ENCODE measurements at regions not wholly inside any gene's neighbourhood (a gene's known extent, or its start where the extent isn't known, plus 50 kb on each side); places are given as distances from the start of the nearest gene placed in this dataset.

DNA sequence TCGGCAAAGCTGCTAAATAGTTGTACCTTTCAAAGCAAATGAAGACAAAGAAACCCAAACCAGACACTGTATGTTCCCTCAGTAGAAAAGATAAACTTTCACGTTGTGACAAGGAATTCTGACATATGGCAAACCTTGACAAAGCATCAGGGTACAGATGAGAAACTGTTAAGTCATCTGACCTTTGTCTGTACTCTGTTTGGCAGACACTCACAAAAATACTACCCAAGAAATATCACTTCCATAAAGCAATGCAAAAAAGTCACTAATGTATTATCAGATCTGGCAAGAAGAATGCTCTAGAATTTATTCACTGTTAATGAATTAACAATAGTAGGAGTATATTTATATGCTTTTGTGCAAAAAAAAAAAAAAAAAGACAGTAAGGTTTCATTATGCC is 843.7 kb downstream of the DIAPH3 start:
- no peak for TF ChIP-seq POLR2A (IDR thresholded peaks at IDR 0.05)
- TF ChIP-seq, protein P1, sequence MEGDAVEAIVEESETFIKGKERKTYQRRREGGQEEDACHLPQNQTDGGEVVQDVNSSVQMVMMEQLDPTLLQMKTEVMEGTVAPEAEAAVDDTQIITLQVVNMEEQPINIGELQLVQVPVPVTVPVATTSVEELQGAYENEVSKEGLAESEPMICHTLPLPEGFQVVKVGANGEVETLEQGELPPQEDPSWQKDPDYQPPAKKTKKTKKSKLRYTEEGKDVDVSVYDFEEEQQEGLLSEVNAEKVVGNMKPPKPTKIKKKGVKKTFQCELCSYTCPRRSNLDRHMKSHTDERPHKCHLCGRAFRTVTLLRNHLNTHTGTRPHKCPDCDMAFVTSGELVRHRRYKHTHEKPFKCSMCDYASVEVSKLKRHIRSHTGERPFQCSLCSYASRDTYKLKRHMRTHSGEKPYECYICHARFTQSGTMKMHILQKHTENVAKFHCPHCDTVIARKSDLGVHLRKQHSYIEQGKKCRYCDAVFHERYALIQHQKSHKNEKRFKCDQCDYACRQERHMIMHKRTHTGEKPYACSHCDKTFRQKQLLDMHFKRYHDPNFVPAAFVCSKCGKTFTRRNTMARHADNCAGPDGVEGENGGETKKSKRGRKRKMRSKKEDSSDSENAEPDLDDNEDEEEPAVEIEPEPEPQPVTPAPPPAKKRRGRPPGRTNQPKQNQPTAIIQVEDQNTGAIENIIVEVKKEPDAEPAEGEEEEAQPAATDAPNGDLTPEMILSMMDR (IDR thresholded peaks at IDR 0.05) = no peak
